Testis (tissue), 2 donors: ENCODE measurements at regions not wholly inside any gene's neighbourhood (a gene's known extent, or its start where the extent isn't known, plus 50 kb on each side); places are given as distances from the start of the nearest gene placed in this dataset.
A peak's percentile ranks its signal among the peaks of the same experiment; 100 is the strongest.

ENCODE experiments used
- DNase-seq: peaks from one replicate; pipeline ENCODE4 v3.0.0-alpha.2; 2019
- H3K27ac ChIP-seq, 2 donors: fragments of 200-600 bp; sonication (generic); one replicate each; pipeline ENCODE4 v1.5.1; 2019
- H3K27me3 ChIP-seq: fragments of 200-600 bp; sonication (generic); one replicate; pipeline ENCODE4 v1.5.1; 2019
- H3K36me3 ChIP-seq: fragments of 200-600 bp; sonication (generic); one replicate; pipeline ENCODE4 v1.5.1; 2017; ENCODE audit warnings: low read depth; ENCODE audit errors: missing control alignments
- H3K4me1 ChIP-seq: fragments of 200-600 bp; sonication (generic); one replicate; pipeline ENCODE4 v1.5.1; 2019
- H3K4me3 ChIP-seq, 2 donors: fragments of 200-600 bp; sonication (generic); one replicate each; pipeline ENCODE4 v1.5.1; 2017 to 2019
- H3K9me3 ChIP-seq: fragments of 200-600 bp; sonication (generic); one replicate; pipeline ENCODE4 v1.5.1; 2017
- POLR2A ChIP-seq: fragments of 450-650 bp; IDR thresholded peaks from one replicate; pipeline ENCODE4 v1.6.1; 2017; ENCODE audit warnings: antibody characterized with exemption, mild to moderate bottlenecking, moderate library complexity
- WGBS, 2 donors: methylation state at CpG; one replicate each; pipeline ENCODE4 v1.1.5; 2018; 5-methylcytosine and 5-hydroxymethylcytosine counted together
- intact Hi-C: fragments of 100-400 bp; cut with DNase I; formaldehyde crosslinking; loops from one replicate; pipeline ENCODE4 v1.15.1; 2023; ENCODE audit warnings: low total_unique reads
- TF ChIP-seq, protein P1 (sequence below), 3 experiments: fragments of 450-650 bp in 2 of 3; fragments of 200-600 bp in 1 of 3; sonication (generic) in 1 of 3; IDR thresholded peaks; one replicate each; pipeline ENCODE4 v1.5.1; 2016 to 2019; ENCODE audit warnings: antibody characterized with exemption in 3 of 3, mild to moderate bottlenecking in 2 of 3, moderate library complexity in 1 of 3

GRCh38 chr11:69383372-69384250 is 89.7 kb downstream of the MYEOV start:
- intact Hi-C loops: no loop called here
- TF ChIP-seq, protein P1, sequence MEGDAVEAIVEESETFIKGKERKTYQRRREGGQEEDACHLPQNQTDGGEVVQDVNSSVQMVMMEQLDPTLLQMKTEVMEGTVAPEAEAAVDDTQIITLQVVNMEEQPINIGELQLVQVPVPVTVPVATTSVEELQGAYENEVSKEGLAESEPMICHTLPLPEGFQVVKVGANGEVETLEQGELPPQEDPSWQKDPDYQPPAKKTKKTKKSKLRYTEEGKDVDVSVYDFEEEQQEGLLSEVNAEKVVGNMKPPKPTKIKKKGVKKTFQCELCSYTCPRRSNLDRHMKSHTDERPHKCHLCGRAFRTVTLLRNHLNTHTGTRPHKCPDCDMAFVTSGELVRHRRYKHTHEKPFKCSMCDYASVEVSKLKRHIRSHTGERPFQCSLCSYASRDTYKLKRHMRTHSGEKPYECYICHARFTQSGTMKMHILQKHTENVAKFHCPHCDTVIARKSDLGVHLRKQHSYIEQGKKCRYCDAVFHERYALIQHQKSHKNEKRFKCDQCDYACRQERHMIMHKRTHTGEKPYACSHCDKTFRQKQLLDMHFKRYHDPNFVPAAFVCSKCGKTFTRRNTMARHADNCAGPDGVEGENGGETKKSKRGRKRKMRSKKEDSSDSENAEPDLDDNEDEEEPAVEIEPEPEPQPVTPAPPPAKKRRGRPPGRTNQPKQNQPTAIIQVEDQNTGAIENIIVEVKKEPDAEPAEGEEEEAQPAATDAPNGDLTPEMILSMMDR (IDR thresholded peaks at IDR 0.05): no peak
- no peak for TF ChIP-seq POLR2A
- Histone ChIP-seq H3K27ac (no peak overlapping the region), H3K4me3 (no peak overlapping the region), H3K4me1 (no peaks in the 10 kb centered on the region), H3K27me3 (no peaks in the 10 kb centered on the region), H3K9me3 (no peaks in the 10 kb centered on the region), H3K36me3 (no peaks in the 10 kb centered on the region)
- WGBS, 2 donors: 82 to 83% methylated on average over 12 to 13 of the region's 13 CpGs
- DNase-seq: peak; percentile 9

DNA sequence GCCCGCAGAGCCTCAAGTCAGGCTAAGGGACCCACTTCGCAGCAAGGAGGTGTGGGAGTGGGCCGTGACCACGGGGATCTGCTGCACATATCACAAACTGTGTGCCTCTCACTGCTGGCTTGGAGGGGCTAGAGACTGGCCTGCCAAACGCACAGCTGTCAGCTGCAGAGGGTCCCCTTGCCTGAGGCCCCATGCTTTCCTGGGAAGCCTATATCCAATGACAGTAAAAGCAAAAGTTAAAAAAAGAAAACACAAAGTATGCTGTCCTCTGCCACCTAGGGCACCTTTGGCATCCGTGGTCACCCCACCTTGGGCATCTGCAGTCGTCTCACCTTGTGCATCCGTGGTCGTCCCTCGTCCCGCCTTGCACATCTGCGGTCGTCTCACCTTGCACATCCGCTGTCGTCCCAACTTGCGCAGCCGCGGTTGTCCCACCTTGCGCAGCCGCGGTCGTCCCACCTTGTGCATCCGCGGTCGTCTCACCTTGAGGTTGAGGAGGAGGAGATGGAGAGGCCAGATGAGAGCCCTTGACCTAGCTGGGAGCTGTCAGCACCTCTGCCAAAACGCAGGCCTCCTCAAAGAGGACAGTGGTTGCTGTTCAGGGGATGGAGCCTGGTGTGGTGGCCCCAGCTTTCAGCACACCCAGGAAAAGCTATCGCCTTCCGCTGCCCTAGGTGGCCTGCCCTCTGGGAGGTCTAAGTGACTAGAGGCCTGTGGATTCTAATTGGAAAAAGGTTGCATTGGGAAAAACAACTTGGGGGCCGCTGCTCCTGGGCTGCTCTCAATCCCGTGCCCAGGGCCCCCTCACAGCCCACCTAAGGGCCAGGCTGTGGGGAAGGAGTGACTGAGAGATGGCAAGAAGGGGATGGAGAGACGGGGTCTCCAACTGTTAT is 90.5 kb downstream of the MYEOV start:
- no peaks in the 10 kb centered on the region for H3K9me3 ChIP-seq
- H3K36me3 ChIP-seq: no peaks in the 10 kb centered on the region
- TF ChIP-seq, protein P1 (IDR thresholded peaks at IDR 0.05): no peak
- TF ChIP-seq POLR2A: no peak
- peak; percentile 12 for DNase-seq
- H3K27ac ChIP-seq: no peak overlapping the region
- intact Hi-C loops: no loop called here
- H3K27me3 ChIP-seq: no peaks in the 10 kb centered on the region
- H3K4me3 ChIP-seq: no peak overlapping the region
- H3K4me1 ChIP-seq: no peaks in the 10 kb centered on the region
- 88% methylated on average over 30 to 31 of the region's 31 CpGs for WGBS, 2 donors

DNA sequence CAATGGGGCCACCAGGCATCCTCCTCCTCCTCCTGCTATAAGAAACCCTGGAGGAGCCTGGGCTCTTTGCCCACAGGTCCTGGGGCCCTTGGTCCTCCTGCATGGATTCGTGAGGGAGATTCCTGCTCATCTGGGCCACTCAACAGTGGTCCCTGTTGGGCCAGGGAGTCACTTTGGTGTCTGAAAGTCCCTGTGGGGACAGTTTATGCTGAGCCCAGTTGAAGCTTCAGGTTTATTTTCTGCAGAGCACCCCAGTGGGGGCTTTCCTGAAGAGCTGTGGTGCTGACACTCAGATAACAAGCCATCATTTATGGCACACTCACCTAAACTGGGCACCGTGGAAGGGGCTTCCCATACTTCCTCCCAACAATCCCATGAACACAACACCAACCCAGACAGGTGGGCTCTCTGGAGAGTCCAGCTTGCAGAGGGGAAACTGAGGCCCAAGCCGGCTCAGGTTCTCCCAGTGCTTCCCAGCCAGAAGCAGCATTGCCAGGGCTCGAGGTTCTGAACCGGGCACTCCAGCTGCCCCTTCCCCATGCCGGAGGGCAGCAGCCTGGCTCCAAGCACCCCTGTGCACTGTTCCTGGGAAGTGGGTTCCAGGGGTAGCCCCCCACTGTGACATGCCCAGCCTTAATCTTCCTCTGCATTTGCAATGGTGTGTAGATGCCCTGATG is 91.3 kb downstream of the MYEOV start:
- peak; percentile 1 for DNase-seq
- no peak for TF ChIP-seq POLR2A
- TF ChIP-seq, protein P1 (IDR thresholded peaks at IDR 0.05): no peak
- intact Hi-C loops: no loop called here
- no peaks in the 10 kb centered on the region for H3K4me1 ChIP-seq
- H3K36me3 ChIP-seq: no peaks in the 10 kb centered on the region
- H3K27me3 ChIP-seq: no peaks in the 10 kb centered on the region
- H3K9me3 ChIP-seq: no peaks in the 10 kb centered on the region
- H3K4me3 ChIP-seq: no peak overlapping the region
- H3K27ac ChIP-seq: no peak overlapping the region
- WGBS, 2 donors: 91 to 95% methylated on average over 6 of the region's 6 CpGs

DNA sequence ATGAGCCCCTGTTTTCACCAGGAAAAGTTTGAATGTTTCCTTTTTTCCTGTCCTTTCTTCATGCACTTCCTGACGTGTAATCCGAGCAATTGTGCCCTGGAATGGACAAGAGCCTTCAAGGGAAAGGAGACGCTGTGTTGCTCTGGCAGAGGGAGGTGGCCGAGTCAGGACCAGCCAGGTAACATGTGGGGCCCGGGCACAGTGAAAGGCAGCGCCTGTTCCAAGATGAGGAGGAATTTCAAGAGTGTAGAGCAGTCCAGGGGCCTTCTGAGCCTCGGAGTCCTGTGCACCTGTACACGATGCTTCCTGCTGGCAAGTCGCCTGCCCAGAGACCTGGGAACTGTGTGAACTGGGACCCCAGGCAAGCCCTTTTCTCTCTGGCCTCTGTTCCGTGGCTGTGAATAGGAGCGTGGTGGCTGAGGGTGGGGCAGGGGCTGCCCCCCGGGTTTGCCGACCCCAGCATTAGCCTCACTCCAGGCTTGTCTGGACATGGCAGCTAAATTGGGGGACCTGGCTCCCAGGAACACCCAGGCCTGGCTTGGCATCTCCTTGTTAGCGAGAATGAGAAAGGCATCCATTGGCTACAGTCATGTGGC is 92.0 kb downstream of the MYEOV start:
- H3K27me3 ChIP-seq: no peaks in the 10 kb centered on the region
- no peak overlapping the region for H3K27ac ChIP-seq
- peak; percentile 3 for DNase-seq
- no peaks in the 10 kb centered on the region for H3K36me3 ChIP-seq
- H3K4me1 ChIP-seq: no peaks in the 10 kb centered on the region
- H3K9me3 ChIP-seq: no peaks in the 10 kb centered on the region
- WGBS, 2 donors: 90 to 95% methylated on average over 14 of the region's 14 CpGs
- no peak overlapping the region for H3K4me3 ChIP-seq
- intact Hi-C loops: no loop called here
- no peak for TF ChIP-seq POLR2A
- TF ChIP-seq, protein P1 (IDR thresholded peaks at IDR 0.05): no peak
